HG02588 (cell line): ENCODE measurements at regions not wholly inside any gene's neighbourhood (a gene's known extent, or its start where the extent isn't known, plus 50 kb on each side); places are given as distances from the start of the nearest gene placed in this dataset.
"Not testable (repeated sequence)": the region's sequence is repeated elsewhere in the genome, so short reads cannot be mapped to it uniquely, and the experiment has no call there.

Source experiments
- ATAC-seq: cut with Tn5 transposase; IDR thresholded peaks from one replicate; pipeline ENCODE4 v1.9.1; 2021; ENCODE audit warnings: mild to moderate bottlenecking, moderate library complexity; ENCODE audit not compliant: unreplicated experiment

- ATAC-seq: no peak
Observed at GRCh38 chrX:148080593-148080992, 99.5 kb downstream of the FMR1NB start.

GRCh38 chrX:148084611-148085010, 103.5 kb downstream of the FMR1NB start:
- no peak for ATAC-seq

GRCh38 chrX:148120151-148120550, 139.0 kb downstream of the FMR1NB start:
- no peak for ATAC-seq

- no peak for ATAC-seq
Observed at GRCh38 chrX:148120999-148121623, 140.0 kb downstream of the FMR1NB start.

GRCh38 chrX:148128872-148129505, 147.9 kb downstream of the FMR1NB start:
- not testable (repeated sequence) for ATAC-seq

GRCh38 chrX:148133105-148133725, 152.1 kb downstream of the FMR1NB start:
- ATAC-seq: no peak

GRCh38 chrX:148134578-148134977, 153.4 kb downstream of the FMR1NB start:
- ATAC-seq: no peak

GRCh38 chrX:148135738-148136137, 154.6 kb downstream of the FMR1NB start:
- ATAC-seq: no peak

GRCh38 chrX:148146121-148146520, 165.0 kb downstream of the FMR1NB start:
- no peak for ATAC-seq

- ATAC-seq: no peak
Observed at GRCh38 chrX:148156986-148157385, 175.8 kb downstream of the FMR1NB start.

- ATAC-seq: no peak
Observed at GRCh38 chrX:148159796-148160195, 178.7 kb downstream of the FMR1NB start.

GRCh38 chrX:148161701-148162100, 180.6 kb downstream of the FMR1NB start:
- ATAC-seq: no peak

- no peak for ATAC-seq
Observed at GRCh38 chrX:148185631-148186030, 204.5 kb downstream of the FMR1NB start.

GRCh38 chrX:148192547-148192946, 211.4 kb downstream of the FMR1NB start:
- ATAC-seq: no peak

- no peak for ATAC-seq
Observed at GRCh38 chrX:148193759-148194158, 212.6 kb downstream of the FMR1NB start.

GRCh38 chrX:148203531-148203930, 222.4 kb downstream of the FMR1NB start:
- no peak for ATAC-seq

GRCh38 chrX:148204195-148204594, 223.1 kb downstream of the FMR1NB start:
- no peak for ATAC-seq

GRCh38 chrX:148214786-148215185, 233.6 kb downstream of the FMR1NB start:
- no peak for ATAC-seq

- ATAC-seq: no peak
Observed at GRCh38 chrX:148215726-148216125, 234.6 kb downstream of the FMR1NB start.

- ATAC-seq: no peak
Observed at GRCh38 chrX:148223361-148223760, 242.2 kb downstream of the FMR1NB start.

GRCh38 chrX:148228521-148228920, 247.4 kb downstream of the FMR1NB start:
- ATAC-seq: no peak

- ATAC-seq: no peak
Observed at GRCh38 chrX:148229801-148230303, 248.7 kb downstream of the FMR1NB start.
